ENCODE measurements at regions not wholly inside any gene's neighbourhood (a gene's known extent, or its start where the extent isn't known, plus 50 kb on each side); places are given as distances from the start of the nearest gene placed in this dataset.

GRCh38 chr3:56864918-56865524 is 63.3 kb upstream of the ARHGEF3 start:
- DNase-seq (ENCODE audit: low spot score), result no peak

GRCh38 chr3:56864090-56864489 is 62.3 kb upstream of the ARHGEF3 start:
- DNase-seq (ENCODE audit: low spot score), result no peak

GRCh38 chr3:56862352-56863062 is 60.8 kb upstream of the ARHGEF3 start:
- peak; percentile 14 for DNase-seq (ENCODE audit: low spot score)

- DNase-seq (ENCODE audit: low spot score), result no peak
Observed at GRCh38 chr3:56861511-56861910, 59.8 kb upstream of the ARHGEF3 start.

GRCh38 chr3:56860939-56861338 is 59.2 kb upstream of the ARHGEF3 start:
- DNase-seq (ENCODE audit: low spot score), result no peak

GRCh38 chr3:56860351-56860750 is 58.6 kb upstream of the ARHGEF3 start:
- no peak for DNase-seq (ENCODE audit: low spot score)

GRCh38 chr3:56858331-56858730 is 56.6 kb upstream of the ARHGEF3 start:
- DNase-seq (ENCODE audit: low spot score), result no peak

GRCh38 chr3:56857178-56857577 is 55.4 kb upstream of the ARHGEF3 start:
- no peak for DNase-seq (ENCODE audit: low spot score)

- no peak for DNase-seq (ENCODE audit: low spot score)
Observed at GRCh38 chr3:56856752-56857151, 55.0 kb upstream of the ARHGEF3 start.

GRCh38 chr3:56855856-56856512 is 54.2 kb upstream of the ARHGEF3 start:
- DNase-seq (ENCODE audit: low spot score), result no peak

GRCh38 chr3:56854856-56855611 is 53.3 kb upstream of the ARHGEF3 start:
- DNase-seq (ENCODE audit: low spot score), result no peak

GRCh38 chr3:56851966-56852884 is 50.5 kb upstream of the ARHGEF3 start:
- DNase-seq (ENCODE audit: low spot score), result no peak

Data from H4 (cell line).